ENCODE measurements at regions not wholly inside any gene's neighbourhood (a gene's known extent, or its start where the extent isn't known, plus 50 kb on each side); places are given as distances from the start of the nearest gene placed in this dataset.

GRCh38 chr3:141825216-141826011 lies 51.0 kb upstream of the ATP1B3 start:
- peaks cover 17% of the 10 kb centered on the region for H3K4me1 ChIP-seq (replicated peaks; ENCODE audit: insufficient read depth)
- H3K79me2 ChIP-seq (ENCODE audit: low read depth) = no peaks in the 10 kb centered on the region
- ChIA-PET CTCF (no interaction called here), POLR2A (ENCODE audit: unreplicated experiment) (no interaction called here)
- H3K27ac ChIP-seq = no peak overlapping the region
- no peak overlapping the region for H3K4me2 ChIP-seq
- H3K36me3 ChIP-seq (ENCODE audit: low read depth) = no peaks in the 10 kb centered on the region
- no peaks in the 10 kb centered on the region for H3K9me3 ChIP-seq (ENCODE audit: insufficient read depth, low read depth)
- DNase-seq = no peak
- H4K20me1 ChIP-seq (ENCODE audit: insufficient read depth) = no peaks in the 10 kb centered on the region
- TF ChIP-seq EZH2 (IDR thresholded peaks at IDR 0.05; ENCODE audit: low read depth) = no peak
- TF ChIP-seq, protein P1, sequence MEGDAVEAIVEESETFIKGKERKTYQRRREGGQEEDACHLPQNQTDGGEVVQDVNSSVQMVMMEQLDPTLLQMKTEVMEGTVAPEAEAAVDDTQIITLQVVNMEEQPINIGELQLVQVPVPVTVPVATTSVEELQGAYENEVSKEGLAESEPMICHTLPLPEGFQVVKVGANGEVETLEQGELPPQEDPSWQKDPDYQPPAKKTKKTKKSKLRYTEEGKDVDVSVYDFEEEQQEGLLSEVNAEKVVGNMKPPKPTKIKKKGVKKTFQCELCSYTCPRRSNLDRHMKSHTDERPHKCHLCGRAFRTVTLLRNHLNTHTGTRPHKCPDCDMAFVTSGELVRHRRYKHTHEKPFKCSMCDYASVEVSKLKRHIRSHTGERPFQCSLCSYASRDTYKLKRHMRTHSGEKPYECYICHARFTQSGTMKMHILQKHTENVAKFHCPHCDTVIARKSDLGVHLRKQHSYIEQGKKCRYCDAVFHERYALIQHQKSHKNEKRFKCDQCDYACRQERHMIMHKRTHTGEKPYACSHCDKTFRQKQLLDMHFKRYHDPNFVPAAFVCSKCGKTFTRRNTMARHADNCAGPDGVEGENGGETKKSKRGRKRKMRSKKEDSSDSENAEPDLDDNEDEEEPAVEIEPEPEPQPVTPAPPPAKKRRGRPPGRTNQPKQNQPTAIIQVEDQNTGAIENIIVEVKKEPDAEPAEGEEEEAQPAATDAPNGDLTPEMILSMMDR (conservative IDR thresholded peaks at IDR 0.05) = no peak
- intact Hi-C loops (cut with micrococcal nuclease; ENCODE audit: unreplicated experiment) = no loop called here
- H3K4me3 ChIP-seq = no peak overlapping the region
- H3K27me3 ChIP-seq (ENCODE audit: insufficient read depth, low read depth) = no peaks in the 10 kb centered on the region
- no peaks in the 10 kb centered on the region; the same call in 1 of the 2 replicates for H3F3A ChIP-seq (ENCODE audit: insufficient read depth, low read depth)
- no TSS peak for BruUV-seq (replicated peaks)
- no peaks in the 10 kb centered on the region for H3K9me2 ChIP-seq (ENCODE audit: insufficient read depth)
- H2AFZ ChIP-seq = no peak overlapping the region

Data from PC-9 (cell line).